NCI-H2081 (cell line): ENCODE measurements at regions not wholly inside any gene's neighbourhood (a gene's known extent, or its start where the extent isn't known, plus 50 kb on each side); places are given as distances from the start of the nearest gene placed in this dataset.

Experiments used
- DNase-seq, 2 experiments: peaks; one replicate each; lab custom pipeline; 2025; lab: John Stamatoyannopoulos, UW

- DNase-seq: no peak
Observed at GRCh38 chr7:118022546-118022945, 149.3 kb upstream of the CTTNBP2 start.

- no peak for DNase-seq
Observed at GRCh38 chr7:118026791-118027190, 153.6 kb upstream of the CTTNBP2 start.

DNA sequence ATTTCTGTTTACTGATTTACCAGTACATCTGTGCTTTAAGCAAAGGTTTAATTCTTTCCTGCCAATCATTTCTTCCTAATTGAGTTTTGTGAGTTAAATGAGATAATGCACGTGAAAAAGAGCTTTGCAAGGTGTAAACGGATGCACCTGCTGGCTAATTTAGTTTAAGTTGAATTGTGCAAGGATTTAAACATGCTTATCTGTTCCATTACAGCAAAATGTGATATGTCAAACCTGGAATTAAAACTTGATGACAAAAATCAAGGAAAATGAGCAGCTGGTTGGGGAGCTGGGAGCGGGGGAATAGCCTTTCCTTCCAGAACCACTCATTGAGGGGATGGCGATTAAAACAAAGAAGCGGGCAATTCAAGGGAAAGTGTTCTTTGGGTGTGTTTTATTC is 155.0 kb upstream of the CTTNBP2 start:
- no peak for DNase-seq

- peak; percentile 51 to 73 for DNase-seq
Observed at GRCh38 chr7:118029826-118030422, 154.0 kb upstream of the LSM8 start.

DNA sequence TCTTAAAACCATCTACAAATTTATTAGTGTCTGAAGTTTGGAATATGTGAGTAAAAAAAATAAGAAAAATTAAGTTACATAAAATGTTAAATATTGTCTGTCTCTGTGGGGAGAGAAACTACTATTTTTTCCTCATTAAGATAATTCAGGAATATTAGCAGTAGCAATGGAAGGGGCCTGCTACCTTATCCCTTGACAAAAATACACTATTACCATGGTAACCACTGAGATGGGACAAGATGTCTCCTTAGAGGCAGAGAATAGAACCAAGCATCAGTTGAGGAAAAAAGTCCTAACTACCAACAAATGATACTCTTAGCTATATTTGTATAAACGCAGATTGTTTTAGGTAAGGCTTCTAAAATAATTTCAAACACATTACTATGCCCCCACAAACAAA is 150.7 kb upstream of the LSM8 start:
- no peak for DNase-seq

DNA sequence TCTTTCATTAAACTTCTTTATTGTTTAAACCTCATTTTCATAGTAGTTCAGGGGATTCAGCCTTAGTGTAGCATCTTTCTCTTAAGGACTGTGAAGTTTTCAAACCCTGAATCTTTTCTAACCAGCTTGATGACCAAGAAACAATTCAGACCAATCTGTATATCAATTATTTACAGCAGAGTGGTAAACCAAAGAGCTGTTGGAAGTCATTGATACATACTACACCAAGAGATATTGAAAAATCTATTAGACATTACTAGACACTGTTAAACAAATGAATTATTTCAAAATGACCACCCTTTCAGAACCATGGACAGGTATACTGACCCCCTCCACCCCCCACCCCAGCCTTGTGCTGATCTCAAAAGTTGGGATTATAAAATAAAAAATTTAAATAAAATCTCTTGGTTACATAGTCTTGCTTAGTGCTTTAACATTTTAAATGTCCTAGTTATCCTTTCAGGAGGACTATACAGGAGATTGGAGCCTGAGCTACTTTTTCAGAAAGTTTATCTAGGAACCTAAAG is 143.9 kb upstream of the LSM8 start:
- DNase-seq: no peak

DNA sequence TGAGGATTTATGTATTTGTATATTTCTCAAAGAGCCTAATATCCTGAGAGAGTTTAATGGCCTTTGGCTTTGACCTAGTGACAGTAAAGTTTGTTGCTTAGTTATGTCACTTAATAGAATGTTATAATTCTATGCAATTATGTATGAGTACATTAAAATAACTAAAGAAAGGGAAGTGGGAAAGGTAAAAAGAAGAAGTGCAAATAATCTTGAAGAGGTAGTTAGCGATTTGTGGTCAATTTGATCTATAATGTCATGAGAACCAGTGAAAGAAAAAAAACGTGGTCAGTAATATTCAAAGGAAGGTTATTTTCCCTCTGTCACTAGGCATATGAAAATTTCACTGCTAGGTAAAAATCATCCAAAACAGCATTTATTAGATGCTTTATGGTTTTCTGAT is 143.4 kb upstream of the LSM8 start:
- DNase-seq: no peak

DNA sequence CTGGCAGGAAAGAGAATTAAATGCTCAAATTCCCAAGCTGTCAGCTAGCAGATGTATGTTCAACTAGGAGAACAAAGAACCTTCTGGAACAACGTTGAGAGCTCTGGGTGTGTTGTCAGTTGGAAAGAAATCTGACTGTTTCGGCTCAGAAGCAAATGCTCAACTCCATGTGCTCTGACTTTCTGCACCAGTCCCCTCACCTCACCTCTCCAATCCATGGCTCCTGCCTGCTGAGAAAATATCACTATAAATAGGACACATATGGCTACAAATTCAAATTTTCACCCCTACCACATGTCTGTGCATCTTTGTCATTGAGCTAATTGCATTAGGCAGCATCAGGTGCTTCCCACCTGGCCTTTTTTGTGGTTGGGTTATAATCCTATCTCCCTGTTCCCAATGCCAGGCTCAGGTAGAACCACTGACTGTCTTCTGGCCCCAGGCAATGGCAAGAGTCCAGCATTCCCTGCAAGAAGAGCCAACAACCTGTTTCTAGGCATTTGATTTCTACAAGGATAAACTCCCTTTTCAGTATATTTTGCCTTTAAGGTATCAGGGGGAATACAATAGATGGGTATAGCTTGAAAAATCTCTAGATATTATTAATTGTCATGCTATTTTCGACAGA is 142.6 kb upstream of the LSM8 start:
- peak; percentile 2 to 35 for DNase-seq

- DNase-seq: no peak
Observed at GRCh38 chr7:118045629-118046028, 138.3 kb upstream of the LSM8 start.

DNA sequence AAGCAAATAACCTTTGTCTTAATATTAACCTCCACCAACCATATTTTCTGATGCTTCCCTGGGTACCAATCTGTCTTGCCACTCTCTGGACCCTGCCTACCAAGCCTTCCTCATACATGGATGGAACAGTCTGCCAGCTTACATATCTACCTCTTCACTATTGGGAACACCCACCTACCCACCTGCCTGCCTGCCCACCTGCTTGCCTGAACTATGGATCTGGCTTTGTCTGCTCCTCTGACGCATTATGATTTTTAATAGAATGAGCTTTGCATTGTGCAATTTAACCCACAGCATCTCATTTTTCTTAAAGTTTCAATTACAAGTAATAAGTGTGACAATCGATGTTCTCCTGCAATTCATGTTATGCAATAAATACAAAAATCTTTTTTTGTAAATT is 137.9 kb upstream of the LSM8 start:
- no peak for DNase-seq

DNA sequence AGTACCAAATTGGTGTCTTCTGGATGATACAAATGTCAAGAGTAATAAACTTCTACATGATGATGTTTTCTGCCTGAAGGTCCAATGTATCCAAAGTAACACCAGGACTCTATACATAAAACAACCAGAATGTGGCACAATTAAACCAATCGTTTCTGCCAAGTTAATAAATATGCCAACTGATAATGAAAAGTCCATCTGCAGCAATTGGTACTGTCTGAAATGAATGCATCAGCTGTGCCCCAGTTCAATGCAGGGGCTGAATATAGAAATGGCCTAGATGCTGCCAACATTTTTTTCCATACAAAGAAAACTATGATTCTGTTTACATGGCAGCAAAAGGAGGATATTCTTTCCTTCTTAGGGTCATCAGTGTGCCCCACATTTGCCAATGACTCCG is 137.2 kb upstream of the LSM8 start:
- DNase-seq: no peak

- DNase-seq: no peak
Observed at GRCh38 chr7:118052336-118052735, 131.6 kb upstream of the LSM8 start.

- no peak for DNase-seq
Observed at GRCh38 chr7:118053353-118053752, 130.6 kb upstream of the LSM8 start.

DNA sequence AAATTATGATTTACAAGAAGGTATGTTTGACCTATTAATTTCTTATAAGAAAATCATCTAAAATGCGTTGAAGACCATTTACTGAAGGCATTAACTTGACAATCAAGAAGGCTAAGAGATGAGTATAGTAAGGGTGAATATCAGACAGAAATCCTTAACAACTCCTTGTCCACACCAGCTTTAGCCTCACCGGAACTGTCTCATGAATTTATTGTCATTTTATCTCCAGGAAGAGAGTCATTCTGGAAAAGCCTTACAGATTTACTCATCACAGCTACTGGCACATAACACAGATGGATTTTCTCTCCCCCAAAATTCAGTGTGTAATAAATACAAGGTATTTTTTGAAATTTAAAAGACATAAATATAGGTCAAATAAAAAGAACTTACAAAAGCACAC is 129.4 kb upstream of the LSM8 start:
- DNase-seq: no peak

DNA sequence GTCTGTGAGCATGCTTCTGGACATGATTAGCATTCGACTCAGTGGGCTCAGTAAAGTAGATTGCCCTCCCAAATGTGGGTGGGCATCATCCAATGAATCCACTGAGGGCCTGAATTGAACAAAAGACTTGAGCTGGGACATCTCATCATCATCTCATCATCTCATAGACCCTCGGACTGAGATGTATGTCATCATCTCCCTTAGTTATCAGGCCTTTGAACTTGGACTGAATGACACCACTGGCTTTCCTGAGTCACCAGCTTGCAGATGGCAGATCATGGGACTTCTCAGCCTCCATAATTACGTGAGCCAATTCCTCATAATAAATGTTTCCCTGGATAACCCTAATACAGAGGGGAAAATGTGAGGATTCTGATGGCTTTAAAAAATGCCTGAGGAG is 128.3 kb upstream of the LSM8 start:
- no peak for DNase-seq

- no peak for DNase-seq
Observed at GRCh38 chr7:118057404-118057803, 126.6 kb upstream of the LSM8 start.

DNA sequence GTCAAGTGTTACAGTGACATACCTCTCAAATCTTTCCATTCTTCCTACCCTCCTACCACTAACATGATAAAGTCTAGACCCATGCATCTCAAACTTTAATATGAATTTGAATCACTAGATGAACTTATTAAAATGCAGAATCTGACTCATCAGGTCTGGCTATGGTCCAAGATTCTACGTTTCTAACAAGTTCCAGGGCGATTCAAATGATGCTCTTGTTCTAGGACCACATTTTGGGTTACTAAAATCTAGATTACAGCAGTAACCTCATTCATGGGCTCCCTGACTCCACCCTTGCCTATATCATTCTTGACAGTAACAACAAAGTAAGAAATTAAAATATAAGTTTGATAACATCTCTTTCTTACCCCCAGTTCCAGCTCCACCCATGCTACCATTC is 124.8 kb upstream of the LSM8 start:
- no peak for DNase-seq

DNA sequence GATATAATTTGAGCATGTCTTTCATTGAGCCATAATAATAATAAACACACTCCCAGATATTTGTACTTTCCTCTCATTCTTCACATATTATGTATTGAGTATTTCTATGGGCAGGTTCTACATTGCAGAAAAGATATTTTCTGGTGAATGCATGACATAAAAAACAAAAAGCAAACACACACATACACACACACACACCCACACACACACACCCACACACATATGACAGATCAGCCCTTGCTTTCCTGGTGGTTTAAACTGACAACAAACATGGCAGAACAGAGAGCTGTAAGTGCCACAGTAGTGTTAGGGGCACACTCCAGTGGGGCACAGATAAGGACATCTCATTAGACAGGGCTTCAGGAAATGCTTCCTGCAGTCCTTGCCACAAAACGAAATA is 123.3 kb upstream of the LSM8 start:
- DNase-seq: no peak

GRCh38 chr7:118061386-118061785 is 122.6 kb upstream of the LSM8 start:
- no peak for DNase-seq

DNA sequence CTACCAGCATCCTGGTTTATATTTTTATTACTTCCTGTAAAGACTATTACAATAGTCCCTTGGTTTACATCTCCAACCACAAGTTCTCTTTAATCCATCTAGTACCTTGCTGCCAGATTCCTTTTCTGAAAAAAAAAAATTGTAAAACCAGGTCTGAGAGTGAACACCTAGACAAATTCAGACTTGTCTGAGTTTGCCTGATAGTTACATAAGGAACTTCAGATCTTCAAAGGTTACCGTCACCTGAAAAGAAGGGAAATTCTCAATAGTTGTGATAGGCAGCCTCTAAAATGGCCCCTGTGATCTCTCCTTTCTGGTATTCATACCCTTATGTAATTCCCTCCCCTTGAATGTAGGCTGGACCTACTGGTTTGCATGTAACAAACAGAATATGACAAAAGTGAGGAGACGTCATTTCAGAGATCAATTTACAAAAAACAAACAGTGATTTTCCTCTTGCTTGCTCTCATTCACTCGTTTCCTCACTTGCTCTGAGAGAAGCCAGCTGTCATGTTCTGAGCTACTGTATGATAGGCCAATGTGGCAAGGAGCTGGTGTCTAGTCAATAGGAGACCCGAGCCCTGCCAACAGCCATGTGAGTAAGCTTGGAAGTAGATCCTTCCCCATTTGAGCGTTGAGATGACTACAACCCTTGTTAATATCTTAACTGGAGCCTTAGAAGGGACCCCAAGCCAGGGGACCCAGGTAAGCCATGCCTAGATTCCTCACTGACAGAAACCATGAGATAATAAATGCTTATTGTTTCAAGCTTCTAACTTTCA is 110.9 kb upstream of the LSM8 start:
- peak in 1 of 2 experiments; percentile 22 for DNase-seq

- DNase-seq: no peak
Observed at GRCh38 chr7:118075936-118076335, 108.0 kb upstream of the LSM8 start.

- DNase-seq: no peak
Observed at GRCh38 chr7:118076564-118076963, 107.4 kb upstream of the LSM8 start.

GRCh38 chr7:118078015-118078414 is 105.9 kb upstream of the LSM8 start:
- DNase-seq: no peak
